SK-N-SH (cell line): ENCODE measurements at regions not wholly inside any gene's neighbourhood (a gene's known extent, or its start where the extent isn't known, plus 50 kb on each side); places are given as distances from the start of the nearest gene placed in this dataset.

ENCODE experiments used
- CHD2 ChIP-seq: fragments of 150-350 bp; IDR thresholded peaks from 2 replicates; pipeline ENCODE4 v1.6.1; 2018; ENCODE audit warnings: low read length; ENCODE audit not compliant: partially characterized antibody
- CTCF ChIP-seq: fragments of 200-600 bp; sonication (generic); IDR thresholded peaks from 2 replicates; pipeline ENCODE4 v1.6.1; 2017; ENCODE audit warnings: antibody characterized with exemption, mild to moderate bottlenecking, moderate library complexity
- EP300 ChIP-seq, 2 experiments: IDR thresholded peaks; 2 replicates each; pipeline versions ENCODE4 v1.4.0 to v1.6.1; 2012; ENCODE audit warnings: borderline replicate concordance in 1 of 2, low read depth in 1 of 2, low read length in 1 of 2
- JUND ChIP-seq: IDR thresholded peaks from 2 replicates; pipeline ENCODE4 v1.4.0; 2012
- POLR2AphosphoS5 ChIP-seq: IDR thresholded peaks from 2 replicates; pipeline ENCODE4 v1.6.1; 2012; ENCODE audit warnings: low read depth, low read length
- SMC3 ChIP-seq: IDR thresholded peaks from 2 replicates; pipeline ENCODE4 v1.6.1; 2012; ENCODE audit warnings: low read depth, low read length, improper control_type of control experiment
- ZBTB33 ChIP-seq: IDR thresholded peaks from 2 replicates; pipeline ENCODE4 v1.4.0; 2012; ENCODE audit warnings: low read depth, borderline replicate concordance
- TF ChIP-seq, protein P1 (sequence below): IDR thresholded peaks from 2 replicates; pipeline ENCODE4 v1.6.1; 2012; ENCODE audit warnings: mild to moderate bottlenecking, low read depth, low read length, moderate library complexity

DNA sequence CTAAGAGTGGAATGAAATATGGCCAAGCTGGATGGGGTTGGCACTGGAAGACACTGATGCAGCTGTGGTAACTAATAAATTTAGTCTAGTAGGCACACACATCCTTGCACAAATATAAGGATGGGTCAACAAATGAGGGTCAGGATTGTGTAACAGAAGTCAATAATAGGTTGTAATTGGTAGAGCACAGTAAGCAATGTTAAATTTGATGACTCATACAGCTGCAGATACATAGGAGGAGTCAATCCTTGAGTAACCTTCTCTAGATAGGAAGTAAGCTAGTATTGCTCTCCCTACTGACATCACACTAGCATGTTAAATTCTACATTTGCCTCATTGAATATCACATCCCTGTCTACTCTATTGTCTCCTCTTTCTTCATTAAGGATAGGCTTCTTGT lies 332.1 kb downstream of the PTPRC start:
- no peak for TF ChIP-seq POLR2AphosphoS5
- TF ChIP-seq CTCF = no peak
- TF ChIP-seq, protein P1, sequence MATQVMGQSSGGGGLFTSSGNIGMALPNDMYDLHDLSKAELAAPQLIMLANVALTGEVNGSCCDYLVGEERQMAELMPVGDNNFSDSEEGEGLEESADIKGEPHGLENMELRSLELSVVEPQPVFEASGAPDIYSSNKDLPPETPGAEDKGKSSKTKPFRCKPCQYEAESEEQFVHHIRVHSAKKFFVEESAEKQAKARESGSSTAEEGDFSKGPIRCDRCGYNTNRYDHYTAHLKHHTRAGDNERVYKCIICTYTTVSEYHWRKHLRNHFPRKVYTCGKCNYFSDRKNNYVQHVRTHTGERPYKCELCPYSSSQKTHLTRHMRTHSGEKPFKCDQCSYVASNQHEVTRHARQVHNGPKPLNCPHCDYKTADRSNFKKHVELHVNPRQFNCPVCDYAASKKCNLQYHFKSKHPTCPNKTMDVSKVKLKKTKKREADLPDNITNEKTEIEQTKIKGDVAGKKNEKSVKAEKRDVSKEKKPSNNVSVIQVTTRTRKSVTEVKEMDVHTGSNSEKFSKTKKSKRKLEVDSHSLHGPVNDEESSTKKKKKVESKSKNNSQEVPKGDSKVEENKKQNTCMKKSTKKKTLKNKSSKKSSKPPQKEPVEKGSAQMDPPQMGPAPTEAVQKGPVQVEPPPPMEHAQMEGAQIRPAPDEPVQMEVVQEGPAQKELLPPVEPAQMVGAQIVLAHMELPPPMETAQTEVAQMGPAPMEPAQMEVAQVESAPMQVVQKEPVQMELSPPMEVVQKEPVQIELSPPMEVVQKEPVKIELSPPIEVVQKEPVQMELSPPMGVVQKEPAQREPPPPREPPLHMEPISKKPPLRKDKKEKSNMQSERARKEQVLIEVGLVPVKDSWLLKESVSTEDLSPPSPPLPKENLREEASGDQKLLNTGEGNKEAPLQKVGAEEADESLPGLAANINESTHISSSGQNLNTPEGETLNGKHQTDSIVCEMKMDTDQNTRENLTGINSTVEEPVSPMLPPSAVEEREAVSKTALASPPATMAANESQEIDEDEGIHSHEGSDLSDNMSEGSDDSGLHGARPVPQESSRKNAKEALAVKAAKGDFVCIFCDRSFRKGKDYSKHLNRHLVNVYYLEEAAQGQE = no peak
- no peak for TF ChIP-seq CHD2
- TF ChIP-seq EP300 (IDR thresholded peaks at IDR 0.05; ENCODE audit: borderline replicate concordance in 1 of 2, low read depth in 1 of 2, low read length in 1 of 2) = no peak
- no peak for TF ChIP-seq SMC3
- no peak for TF ChIP-seq ZBTB33
- TF ChIP-seq JUND = no peak
